ENCODE measurements at regions not wholly inside any gene's neighbourhood (a gene's known extent, or its start where the extent isn't known, plus 50 kb on each side); places are given as distances from the start of the nearest gene placed in this dataset.

- TF ChIP-seq CSRNP3 (CRISPR knock-in tag; IDR thresholded peaks at IDR 0.05): no peak
- no peak for TF ChIP-seq OSR1 (CRISPR knock-in tag; IDR thresholded peaks at IDR 0.05)
- no peak for TF ChIP-seq ISL1 (CRISPR knock-in tag; IDR thresholded peaks at IDR 0.05)
- TF ChIP-seq ZFP30 (CRISPR knock-in tag; IDR thresholded peaks at IDR 0.05): no peak
- TF ChIP-seq ZNF70 (CRISPR knock-in tag; IDR thresholded peaks at IDR 0.05): no peak
- no peak for TF ChIP-seq ESRRG (CRISPR knock-in tag; IDR thresholded peaks at IDR 0.05)
- no peak for TF ChIP-seq GLIS3 (CRISPR knock-in tag; IDR thresholded peaks at IDR 0.05)
- TF ChIP-seq ARNTL (CRISPR knock-in tag; IDR thresholded peaks at IDR 0.05; ENCODE audit: borderline replicate concordance, low read depth): no peak
These were observed 52.9 kb upstream of the ATP2B4 start (continued) for GRCh38 chr1:203573730-203574129.
